ENCODE measurements at regions not wholly inside any gene's neighbourhood (a gene's known extent, or its start where the extent isn't known, plus 50 kb on each side); places are given as distances from the start of the nearest gene placed in this dataset.

GRCh38 chr7:114356133-114356532 lies 58.5 kb upstream of the FOXP2 start:
- TF ChIP-seq EZH2phosphoT487 (IDR thresholded peaks at IDR 0.05; ENCODE audit: insufficient read depth, low read depth) (no peak), EZH2 (IDR thresholded peaks at IDR 0.05; ENCODE audit: insufficient read depth, poor library complexity, severe bottlenecking) (no peak)
